Right lung (tissue), 2 donors: ENCODE measurements at regions not wholly inside any gene's neighbourhood (a gene's known extent, or its start where the extent isn't known, plus 50 kb on each side); places are given as distances from the start of the nearest gene placed in this dataset.
"Not testable (repeated sequence)": the region's sequence is repeated elsewhere in the genome, so short reads cannot be mapped to it uniquely, and the experiment has no call there.

ENCODE experiments used
- DNase-seq, 2 donors: peaks; one replicate each; pipeline ENCODE4 v3.0.0-alpha.2; 2013

DNA sequence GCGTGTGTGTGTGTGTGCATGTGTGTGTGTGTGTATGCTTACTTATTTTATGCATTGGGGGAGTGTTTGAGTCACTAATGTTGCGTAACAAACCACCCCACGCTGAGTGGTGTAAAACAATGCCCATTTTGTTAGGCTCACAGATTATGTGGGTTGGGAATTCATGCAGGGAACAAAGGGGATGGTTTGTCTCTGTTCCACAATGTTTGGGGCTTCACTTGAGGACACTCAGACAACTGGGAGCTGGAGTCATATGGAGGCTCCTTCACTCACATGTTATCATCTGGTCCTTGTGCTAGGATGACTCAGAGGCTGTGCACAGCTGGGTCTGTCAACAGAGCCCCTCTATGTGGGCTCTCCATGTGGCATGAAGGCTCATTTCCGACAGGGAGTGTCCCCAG is 51.3 kb upstream of the LARGE1 start:
- no peak for DNase-seq

DNA sequence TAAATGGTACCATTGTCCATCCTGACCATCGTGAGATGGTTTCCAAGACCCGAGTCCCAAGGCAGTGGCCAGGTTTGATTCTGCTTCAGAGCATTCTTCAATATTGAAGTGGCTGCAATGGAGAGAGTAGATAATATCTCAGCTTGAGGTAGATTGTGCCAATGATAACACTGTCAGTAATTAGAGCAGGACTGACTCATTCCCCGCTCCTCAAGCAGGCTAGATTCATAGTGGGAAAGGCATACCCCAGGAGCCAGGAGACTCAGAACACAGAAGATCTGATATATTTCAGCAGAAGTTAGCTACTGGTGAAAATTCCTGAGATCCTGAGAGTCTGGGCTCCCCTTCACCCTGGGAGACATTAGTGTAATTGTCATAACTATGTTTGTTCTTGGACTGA is 55.6 kb upstream of the LARGE1 start:
- no peak for DNase-seq

GRCh38 chr22:33983558-33983957 is 63.3 kb upstream of the LARGE1 start:
- DNase-seq = no peak

DNA sequence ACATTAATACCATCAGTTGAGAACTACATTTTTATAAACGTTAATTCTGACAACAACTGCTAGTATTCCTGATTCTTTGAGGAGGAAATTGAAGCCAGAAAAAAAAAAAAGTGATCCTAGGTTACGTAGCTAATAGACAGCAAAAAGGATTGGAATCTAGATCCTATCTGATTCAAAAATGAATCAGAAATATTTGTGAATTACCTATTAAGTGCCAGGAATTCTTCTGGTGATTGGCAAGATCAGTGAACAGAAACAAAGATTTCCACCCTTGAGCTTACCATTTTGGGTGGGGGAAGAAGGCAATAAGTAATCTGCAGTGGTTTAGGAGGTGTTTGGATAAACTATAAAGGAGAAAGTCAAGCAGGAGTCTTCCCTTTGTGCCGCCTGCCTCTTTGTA is 63.9 kb upstream of the LARGE1 start:
- no peak for DNase-seq

DNA sequence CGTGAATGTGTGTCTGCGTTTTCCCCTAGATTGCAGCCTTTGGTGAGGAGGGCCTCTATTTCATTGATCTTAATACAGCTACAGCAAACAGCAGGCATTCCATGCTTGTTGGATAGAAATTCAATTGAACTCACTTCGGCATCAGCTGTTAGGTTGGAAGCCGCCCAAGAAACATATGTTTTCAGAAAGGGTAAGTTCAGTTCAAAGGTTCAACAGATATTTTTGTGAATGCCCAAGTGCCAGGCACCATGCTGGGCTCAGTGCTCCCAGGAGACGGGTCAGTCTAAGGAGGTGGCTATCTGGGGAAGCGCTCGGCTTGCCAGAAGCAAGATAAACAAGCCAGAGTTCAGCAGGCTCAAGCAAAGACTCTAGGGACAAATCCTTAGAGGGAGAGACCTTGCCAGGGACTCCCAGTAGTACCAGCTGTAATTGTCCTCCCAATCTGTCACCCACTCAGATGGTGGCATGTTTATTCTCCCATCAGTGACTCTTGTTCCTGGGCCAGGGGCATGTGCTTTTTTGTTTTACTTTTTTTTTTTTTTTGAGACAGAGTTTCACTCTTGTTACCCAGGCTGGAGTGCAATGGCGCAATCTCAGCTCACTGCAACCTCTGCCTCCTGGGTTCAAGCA is 64.5 kb upstream of the LARGE1 start:
- DNase-seq = peak; percentile 7 to 9

DNA sequence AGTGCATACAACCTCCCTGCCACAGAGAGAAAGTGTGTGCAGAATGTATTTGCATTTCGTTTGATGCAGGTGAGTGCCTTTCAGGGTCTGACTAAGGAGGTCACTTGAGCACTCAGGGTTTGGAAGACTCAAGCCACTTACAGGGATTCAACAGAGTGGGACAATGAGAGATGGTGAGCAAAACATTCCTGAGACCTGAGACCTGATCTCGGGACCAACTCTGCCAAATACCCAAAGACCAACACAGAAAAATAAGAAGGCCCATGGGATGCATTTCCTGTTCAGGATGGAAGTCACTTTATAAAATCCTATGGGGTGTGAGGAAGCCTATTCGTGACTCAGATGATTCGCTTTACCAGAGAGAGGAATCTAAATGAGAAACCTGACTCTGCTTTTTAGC is 65.2 kb upstream of the LARGE1 start:
- DNase-seq = no peak

DNA sequence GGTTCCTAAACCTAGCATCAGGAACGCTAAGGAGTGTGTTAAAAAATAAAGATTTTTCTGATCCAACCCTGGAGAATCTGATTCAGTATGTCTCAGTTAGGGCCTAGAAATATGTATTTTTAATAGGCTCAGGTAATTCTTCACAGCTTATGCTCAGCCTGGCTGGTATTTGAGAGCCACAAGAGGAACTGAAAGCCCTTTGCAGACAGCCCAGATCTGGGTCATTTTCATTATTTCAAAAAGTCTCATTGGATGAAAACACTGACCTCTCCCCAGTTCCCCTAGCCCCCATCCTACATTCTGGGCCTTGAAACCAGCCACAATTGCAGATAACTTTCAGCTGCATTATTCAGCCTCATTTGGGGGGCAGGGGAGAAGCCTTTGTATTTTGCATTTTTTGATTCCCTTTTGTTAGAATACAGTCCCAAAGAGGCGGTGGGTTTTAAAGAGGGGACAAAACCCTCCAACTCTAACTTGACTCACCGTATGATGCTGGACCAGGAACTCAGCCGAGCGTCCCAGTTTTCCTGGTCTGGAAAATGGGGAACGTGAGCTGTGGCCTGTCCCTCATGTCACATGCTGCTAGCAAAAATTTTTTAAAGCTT is 66.0 kb upstream of the LARGE1 start:
- DNase-seq = no peak

DNA sequence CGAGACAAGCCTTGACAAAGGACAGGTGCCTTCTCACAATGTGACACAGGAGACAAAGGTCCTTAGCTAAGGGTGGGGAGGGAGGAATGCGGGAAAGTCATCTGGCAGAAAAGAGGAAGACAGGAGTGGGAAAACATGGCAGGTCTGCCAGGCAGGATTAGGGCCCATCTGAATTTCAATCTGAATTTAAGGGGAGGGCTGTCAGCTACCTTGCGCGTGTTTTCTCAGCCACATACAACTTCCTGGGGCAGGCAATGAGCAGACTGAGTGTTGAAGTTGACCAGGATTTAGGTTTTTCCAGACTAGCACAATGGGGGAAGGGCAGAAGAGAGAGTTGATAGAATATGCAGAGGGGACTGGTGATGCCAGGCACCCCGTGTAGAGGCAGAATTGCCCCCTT is 66.7 kb upstream of the LARGE1 start:
- DNase-seq = no peak

DNA sequence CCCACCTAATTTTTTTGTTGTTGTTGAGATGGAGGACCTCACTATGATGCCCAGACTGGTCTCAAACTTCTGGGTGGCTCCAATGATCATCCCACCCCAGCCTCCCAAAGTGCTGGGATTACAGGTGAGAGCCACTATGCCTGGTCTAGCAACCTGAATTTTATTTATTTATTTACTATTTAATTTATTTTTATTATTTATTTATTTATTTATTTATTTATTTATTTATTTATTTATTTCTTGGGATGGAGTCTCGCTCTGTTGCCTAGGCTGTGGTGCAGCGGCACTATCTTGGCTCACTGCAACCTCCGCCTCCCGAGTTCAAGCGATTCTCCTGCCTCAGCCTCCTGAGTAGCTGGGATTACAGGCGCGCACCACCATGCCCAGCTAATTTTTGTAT is 69.0 kb upstream of the LARGE1 start:
- not testable (repeated sequence) for DNase-seq

- no peak for DNase-seq
Observed at GRCh38 chr22:33991620-33992019, 71.3 kb upstream of the LARGE1 start.

DNA sequence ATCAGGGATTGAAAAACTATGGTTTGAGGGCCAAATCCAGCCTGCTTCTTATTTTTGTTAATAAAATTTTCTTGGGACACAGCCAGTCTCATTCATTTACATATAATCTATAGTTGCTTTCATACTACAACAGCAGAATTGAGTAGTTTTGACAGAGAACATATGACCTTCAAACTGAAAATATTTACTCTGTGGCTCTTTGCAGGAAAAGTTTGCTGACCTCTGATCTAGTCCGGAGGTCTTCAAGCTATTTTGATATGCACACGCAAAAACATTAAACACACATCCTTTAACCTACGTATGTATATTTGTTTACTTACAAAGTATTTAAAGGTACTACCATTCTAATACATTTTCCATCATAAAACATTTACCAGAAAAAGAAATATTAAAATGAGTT is 76.5 kb upstream of the LARGE1 start:
- no peak for DNase-seq

GRCh38 chr22:34000879-34001526 is 80.7 kb upstream of the LARGE1 start:
- no peak for DNase-seq

DNA sequence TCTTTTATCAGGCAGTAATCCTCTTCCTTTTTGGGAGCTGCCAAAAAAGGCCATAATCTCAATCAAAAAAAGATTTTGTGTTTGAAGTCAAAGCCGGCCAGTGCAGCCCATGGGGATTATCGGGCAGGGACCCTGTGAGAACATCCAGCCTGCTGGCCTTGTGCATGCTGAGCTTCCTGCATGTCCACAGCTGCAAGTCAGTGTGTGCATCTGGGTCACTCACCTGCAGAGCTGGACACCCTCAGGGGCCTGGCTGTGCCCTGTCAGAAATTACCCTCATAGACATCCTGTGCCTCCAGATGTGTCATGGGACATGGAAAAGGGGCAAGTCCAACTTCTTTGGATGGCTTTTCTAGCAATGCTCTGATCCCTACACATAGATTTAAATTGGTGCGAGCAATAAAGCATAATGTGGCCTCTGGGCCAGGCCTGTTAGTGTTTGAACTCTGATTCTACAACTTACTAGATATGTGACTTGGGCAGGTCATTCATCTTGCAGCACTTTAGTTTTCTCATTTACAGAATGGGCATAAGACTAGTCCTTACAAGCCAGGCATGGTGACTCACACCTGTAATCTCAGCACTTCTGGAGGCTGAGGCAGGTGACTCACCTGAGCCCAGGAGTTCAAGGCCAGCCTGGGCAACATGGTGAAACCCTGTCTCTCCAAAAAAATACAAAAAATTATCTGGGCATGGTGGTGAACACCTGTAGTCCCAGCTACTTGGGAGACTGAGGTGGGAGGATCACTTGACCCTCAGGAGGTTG is 81.6 kb upstream of the LARGE1 start:
- DNase-seq = no peak

GRCh38 chr22:34004058-34004457 is 83.8 kb upstream of the LARGE1 start:
- DNase-seq = no peak

DNA sequence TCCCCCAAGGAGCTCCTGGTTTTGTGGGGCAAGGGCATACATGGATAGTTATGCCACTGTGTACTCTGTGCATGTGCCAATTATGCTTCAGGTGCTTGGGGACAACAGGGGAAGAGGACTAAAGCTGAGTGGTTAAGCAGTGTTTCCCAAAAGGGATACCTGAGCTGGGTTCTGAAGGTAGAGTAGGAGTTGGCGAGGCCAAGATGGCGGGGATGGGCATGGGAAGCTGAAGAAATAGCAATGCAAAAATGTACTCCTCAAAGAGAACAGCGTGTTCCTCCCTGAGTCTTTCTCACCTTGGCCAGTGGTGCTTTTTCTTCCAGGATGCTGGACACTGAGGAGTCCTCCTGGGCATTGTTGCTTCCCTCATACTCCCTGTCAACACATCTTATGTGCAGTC is 90.0 kb upstream of the LARGE1 start:
- no peak for DNase-seq

GRCh38 chr22:34015642-34016041 is 95.4 kb upstream of the LARGE1 start:
- DNase-seq = no peak

- no peak for DNase-seq
Observed at GRCh38 chr22:34017205-34017604, 96.9 kb upstream of the LARGE1 start.

DNA sequence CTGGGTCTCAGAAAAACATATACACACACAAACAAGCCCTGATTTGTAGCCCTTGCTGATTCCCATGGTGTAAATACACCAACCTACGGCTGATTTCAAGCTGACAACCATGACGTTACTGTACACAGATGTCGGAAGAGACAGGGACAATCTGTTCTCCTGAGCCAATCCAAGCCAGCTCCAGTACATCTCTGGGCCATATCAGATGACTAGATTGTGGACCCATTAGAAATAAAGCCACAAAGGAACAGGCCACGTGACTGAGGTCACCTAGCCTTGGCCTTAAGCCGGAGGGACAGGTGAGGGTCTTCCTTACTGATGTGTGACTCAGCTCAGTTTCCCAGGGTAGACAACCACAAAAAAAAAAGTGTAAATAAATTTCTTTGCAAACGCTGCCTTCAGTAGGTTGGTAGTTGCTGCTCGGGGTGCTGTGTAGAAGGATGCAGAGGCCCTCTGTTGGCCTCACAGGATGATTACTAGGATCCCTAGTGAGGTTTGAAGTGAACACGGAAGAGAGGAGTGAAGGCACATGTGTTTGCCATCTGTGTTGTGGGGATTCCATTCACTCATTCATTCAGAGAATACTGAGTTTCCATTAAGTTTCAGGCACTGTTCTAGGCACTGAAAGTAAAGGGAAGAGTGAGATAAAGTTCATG is 99.0 kb upstream of the LARGE1 start:
- DNase-seq = no peak

GRCh38 chr22:34035209-34035608 is 114.9 kb upstream of the LARGE1 start:
- no peak for DNase-seq

DNA sequence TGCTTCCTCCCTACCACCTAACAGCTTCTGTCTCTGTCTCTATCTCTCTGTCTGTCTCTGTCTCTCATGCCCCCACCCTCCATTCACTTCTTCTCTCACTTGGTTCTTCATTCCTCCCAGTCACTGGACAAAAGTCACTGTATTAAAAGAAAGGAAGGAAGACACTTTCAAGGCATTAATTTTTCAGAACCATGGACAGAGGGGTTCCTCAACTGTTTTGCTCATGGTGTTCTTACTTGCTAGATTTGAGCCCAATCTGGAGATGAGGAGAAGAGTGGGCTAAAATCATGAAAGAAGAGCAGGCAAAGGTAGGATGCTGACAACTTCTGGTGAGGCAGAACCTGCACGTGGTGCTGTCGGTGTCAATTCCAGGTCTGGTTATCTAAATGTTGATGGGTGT is 116.7 kb upstream of the LARGE1 start:
- peak; percentile 0 to 4 for DNase-seq

DNA sequence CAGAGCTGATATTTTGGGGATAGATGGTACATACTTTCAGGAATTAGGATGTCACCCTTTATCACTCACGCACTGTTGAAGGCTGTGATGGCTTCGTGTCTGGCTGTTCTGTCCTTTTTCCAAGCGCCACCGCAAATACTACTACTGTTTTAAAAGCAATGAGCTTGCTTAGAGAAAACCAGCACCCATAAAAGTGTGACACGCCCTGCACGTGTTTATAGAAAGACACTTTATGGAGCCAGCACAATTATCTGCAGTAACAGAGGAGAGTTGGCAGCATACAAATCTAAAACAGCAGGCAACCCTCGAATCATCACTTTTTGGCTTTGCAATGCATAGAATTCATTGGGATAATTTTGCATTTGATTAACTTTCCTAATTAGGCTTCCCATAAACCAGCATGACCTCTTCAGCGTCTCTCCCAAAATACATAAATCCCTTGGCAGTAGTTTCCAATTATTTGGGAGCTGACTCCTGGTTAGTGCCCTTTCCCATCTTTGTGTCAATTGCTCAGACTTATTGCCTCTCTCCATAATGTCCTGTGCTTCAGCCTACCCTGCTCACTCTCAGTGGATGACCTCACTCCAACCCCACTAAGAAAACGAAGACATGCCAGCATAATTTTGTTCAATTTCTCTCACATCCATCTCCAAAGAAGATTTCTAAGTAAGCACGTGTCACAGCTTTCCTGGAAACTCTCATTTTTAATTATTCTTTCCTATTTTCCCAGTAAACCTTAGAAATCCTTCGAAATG is 118.7 kb upstream of the LARGE1 start:
- DNase-seq = no peak

GRCh38 chr22:34045311-34045710 is 125.0 kb upstream of the LARGE1 start:
- no peak for DNase-seq
